VCaP (cell line): ENCODE measurements at regions not wholly inside any gene's neighbourhood (a gene's known extent, or its start where the extent isn't known, plus 50 kb on each side); places are given as distances from the start of the nearest gene placed in this dataset.
"Not testable (repeated sequence)": the region's sequence is repeated elsewhere in the genome, so short reads cannot be mapped to it uniquely, and the experiment has no call there.

Experiments
- H3K27ac ChIP-seq: fragments of 450-650 bp; 2 replicates; pipeline ENCODE4 v1.5.1; 2017
- CTCF ChIP-seq: fragments of 450-650 bp; conservative IDR thresholded peaks from 2 replicates; pipeline ENCODE4 v1.5.1; 2017; ENCODE audit warnings: mild to moderate bottlenecking, moderate library complexity

- no peak overlapping the region for H3K27ac ChIP-seq
- no peak for TF ChIP-seq CTCF
Observed at GRCh38 chr9:25017779-25018178, 472.1 kb upstream of the IZUMO3 start.

- no peak for TF ChIP-seq CTCF
- no peak overlapping the region for H3K27ac ChIP-seq
Observed at GRCh38 chr9:25010027-25010662, 464.4 kb upstream of the IZUMO3 start.

GRCh38 chr9:25003686-25004085 is 458.0 kb upstream of the IZUMO3 start:
- no peak overlapping the region for H3K27ac ChIP-seq
- TF ChIP-seq CTCF = peak; percentile 23; the same call in 1 of the 2 replicates

- no peak for TF ChIP-seq CTCF
- no peak overlapping the region for H3K27ac ChIP-seq
Observed at GRCh38 chr9:24986331-24986730, 440.6 kb upstream of the IZUMO3 start.

GRCh38 chr9:24970780-24971179 is 425.1 kb upstream of the IZUMO3 start:
- not testable (repeated sequence) for H3K27ac ChIP-seq

GRCh38 chr9:24961762-24962161 is 416.1 kb upstream of the IZUMO3 start:
- TF ChIP-seq CTCF = no peak
- peak overlapping the region; percentile 44 for H3K27ac ChIP-seq

GRCh38 chr9:24953070-24953469 is 407.4 kb upstream of the IZUMO3 start:
- no peak overlapping the region for H3K27ac ChIP-seq
- TF ChIP-seq CTCF = no peak

- no peak for TF ChIP-seq CTCF
- H3K27ac ChIP-seq = no peak overlapping the region
Observed at GRCh38 chr9:24939109-24939850, 393.6 kb upstream of the IZUMO3 start.
